Adrenal gland (tissue), 5 donors: ENCODE measurements at regions not wholly inside any gene's neighbourhood (a gene's known extent, or its start where the extent isn't known, plus 50 kb on each side); places are given as distances from the start of the nearest gene placed in this dataset.

ENCODE experiments used
- CTCF ChIP-seq, 6 experiments: fragments of 450-650 bp in 4 of 6; fragments of 200-600 bp in 2 of 6; sonication (generic) in 1 of 6; IDR thresholded peaks; 1 replicate in 5 of 6; 2 replicates in 1 of 6; pipeline versions ENCODE4 v1.5.1 to v1.8.0; 2016 to 2021; ENCODE audit warnings: antibody characterized with exemption in 6 of 6, mild to moderate bottlenecking in 2 of 6, moderate library complexity in 1 of 6
- POLR2A ChIP-seq, 2 donors: fragments of 450-650 bp; IDR thresholded peaks; one replicate each; pipeline ENCODE4 v1.6.1; 2017; ENCODE audit warnings: antibody characterized with exemption in 2 of 2, mild to moderate bottlenecking in 2 of 2, moderate library complexity in 1 of 2
- donor health status: DM: no; HTN: no; CAD: no.

- TF ChIP-seq CTCF (IDR thresholded peaks at IDR 0.05) (no peak), POLR2A (IDR thresholded peaks at IDR 0.05) (no peak)
These were observed 1222.1 kb upstream of the NCAM2 start for GRCh38 chr21:19776076-19776475.
